GM19239 (cell line): ENCODE measurements at regions not wholly inside any gene's neighbourhood (a gene's known extent, or its start where the extent isn't known, plus 50 kb on each side); places are given as distances from the start of the nearest gene placed in this dataset.
"Not testable (repeated sequence)": the region's sequence is repeated elsewhere in the genome, so short reads cannot be mapped to it uniquely, and the experiment has no call there.

Experiments used
- DNase-seq: peaks from one replicate; pipeline ENCODE4 v3.0.0; 2011; ENCODE audit warnings: low spot score; ENCODE audit not compliant: insufficient read length
- FAIRE-seq: peaks from 2 replicates; lab custom pipeline; 2011; peaks lifted over from hg19 to GRCh38; lab: Jason Lieb, UNC

DNA sequence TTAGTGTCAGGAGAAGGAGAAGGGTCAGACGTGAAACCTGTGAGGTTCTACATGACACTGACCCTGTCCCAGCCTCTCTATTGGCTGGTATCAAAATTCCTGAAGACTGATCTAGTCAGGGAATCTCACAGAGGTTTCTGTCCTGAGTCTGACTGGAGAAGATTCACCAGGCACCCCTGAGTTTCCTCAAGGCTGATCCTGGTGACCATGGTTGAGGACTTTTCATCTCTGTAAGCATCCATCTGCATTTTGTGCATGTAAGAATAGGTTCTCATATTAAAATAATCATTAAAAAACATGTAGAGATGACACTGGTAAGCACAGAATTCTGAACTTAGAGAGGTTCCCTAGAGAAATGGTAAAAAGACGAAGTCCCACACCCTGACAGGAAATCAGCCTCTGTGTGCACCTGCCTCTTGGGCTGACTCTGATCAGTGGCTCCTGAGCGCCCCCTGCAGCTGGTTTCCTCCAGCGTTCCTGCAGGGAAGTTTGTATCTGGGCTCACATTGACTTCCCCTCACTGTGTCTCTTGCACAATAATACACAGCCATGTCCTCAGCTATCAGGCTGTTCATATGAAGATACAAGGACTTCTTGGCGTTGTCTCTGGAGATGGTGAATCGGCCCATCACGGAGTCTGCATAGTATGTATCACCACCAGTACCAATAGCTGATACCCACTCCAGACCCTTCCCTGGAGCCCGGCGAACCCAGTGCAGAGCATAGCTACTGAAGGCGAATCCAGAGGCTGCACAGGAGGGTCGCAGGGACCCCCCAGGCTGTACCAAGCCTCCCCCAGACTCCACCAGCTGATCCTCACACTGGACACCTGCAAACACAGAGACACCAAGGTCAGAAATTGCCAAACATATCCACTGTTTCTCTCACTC lies 991.9 kb downstream of the TMEM121 start:
- peak; percentile 76 for FAIRE-seq
- DNase-seq: no peak

GRCh38 chr14:106522118-106522517 lies 995.7 kb downstream of the TMEM121 start:
- not testable (repeated sequence) for FAIRE-seq, DNase-seq

- FAIRE-seq: no peak
Measured at GRCh38 chr14:106522990-106523389, 996.6 kb downstream of the TMEM121 start.

GRCh38 chr14:106528717-106529116 lies 1002.3 kb downstream of the TMEM121 start:
- DNase-seq (no peak), FAIRE-seq (no peak)

More at GRCh38 chr14:106522990-106523389, 996.6 kb downstream of the TMEM121 start:
- no peak for DNase-seq

DNA sequence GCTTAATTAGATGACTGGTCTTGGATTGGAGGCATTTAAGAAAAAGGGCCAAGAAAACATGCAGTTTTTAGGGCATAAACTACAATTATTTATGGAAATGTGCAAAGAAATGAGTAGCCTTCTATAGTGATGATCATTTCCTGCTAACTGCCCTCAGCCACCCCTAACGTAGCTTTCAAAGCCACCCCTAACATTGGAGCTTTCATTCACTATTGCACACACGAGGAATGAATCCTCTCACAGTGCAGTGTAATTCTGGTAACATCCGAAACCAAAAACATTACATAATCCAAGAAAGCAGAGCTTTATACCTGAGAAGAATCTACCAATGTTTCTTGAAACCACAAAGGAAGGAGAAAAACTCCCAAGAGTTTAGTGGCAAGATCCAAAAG lies 1003.6 kb downstream of the TMEM121 start:
- DNase-seq (no peak), FAIRE-seq (no peak)

GRCh38 chr14:106530423-106531107 lies 1004.2 kb downstream of the TMEM121 start:
- peak; percentile 64 for FAIRE-seq

GRCh38 chr14:106537597-106537996 lies 1011.2 kb downstream of the TMEM121 start:
- FAIRE-seq, DNase-seq: not testable (repeated sequence)

More at GRCh38 chr14:106530423-106531107, 1004.2 kb downstream of the TMEM121 start:
- DNase-seq: no peak

DNA sequence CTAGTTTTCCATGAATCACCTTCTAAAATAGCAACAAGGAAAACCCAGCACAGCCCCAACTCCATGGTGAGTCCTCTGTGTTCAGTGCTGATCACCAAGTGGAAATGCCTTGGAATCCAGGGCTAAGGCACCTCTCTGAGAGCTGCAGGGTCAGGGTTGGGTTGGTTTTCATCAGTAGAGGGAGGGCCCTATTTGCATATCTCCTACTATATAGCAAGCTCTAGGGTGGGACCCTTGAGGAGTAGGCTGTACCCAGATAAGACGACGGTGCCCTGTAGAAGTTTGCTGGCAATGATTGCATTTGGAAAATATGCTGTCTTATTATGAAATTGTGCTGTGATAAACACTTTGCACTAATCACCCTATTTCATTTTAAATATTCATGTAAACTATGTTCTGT lies 1011.8 kb downstream of the TMEM121 start:
- FAIRE-seq (no peak), DNase-seq (no peak)

- DNase-seq (no peak), FAIRE-seq (no peak)
Measured at GRCh38 chr14:106547735-106548434, 1021.5 kb downstream of the TMEM121 start.

DNA sequence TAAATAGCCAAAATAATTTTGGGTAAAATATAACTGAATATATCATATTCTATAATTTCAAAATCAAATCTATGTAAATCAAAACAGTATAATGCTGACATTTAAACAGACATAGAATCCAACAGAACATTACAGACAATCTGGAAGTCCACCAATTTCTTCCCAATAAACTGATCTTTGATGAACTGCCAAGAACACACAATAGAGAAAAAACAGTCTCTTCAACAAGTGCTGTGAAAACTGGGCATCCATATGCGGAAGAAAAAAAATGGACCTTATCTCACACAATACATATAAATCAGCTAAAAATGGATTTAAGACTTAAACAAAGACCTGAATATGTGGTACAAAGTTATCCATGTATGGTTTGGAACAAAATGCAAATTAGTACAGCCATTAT lies 1022.7 kb downstream of the TMEM121 start:
- FAIRE-seq: no peak
- no peak for DNase-seq

GRCh38 chr14:106551265-106551664 lies 1024.9 kb downstream of the TMEM121 start:
- DNase-seq: no peak

DNA sequence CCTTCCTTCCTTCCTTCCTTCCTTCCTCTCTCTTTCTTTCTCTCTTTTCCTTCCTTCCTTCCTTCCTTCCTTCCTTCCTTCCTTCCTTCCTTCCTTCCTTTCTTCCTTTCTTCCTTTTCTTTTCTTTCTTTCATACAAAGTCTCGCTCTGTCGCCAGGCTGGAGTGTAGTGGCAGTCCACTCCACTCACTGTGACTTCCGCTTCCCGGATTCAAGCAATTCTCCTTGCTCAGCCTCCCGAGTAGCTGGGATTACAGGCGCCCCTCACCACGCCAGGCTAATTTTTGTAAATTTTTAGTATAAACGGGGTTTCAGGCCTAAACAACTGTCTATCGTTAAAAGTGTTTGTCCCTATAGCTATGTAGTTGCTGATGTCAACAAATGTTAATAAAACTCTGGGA lies 1029.8 kb downstream of the TMEM121 start:
- not testable (repeated sequence) for DNase-seq, FAIRE-seq

More at GRCh38 chr14:106551265-106551664, 1024.9 kb downstream of the TMEM121 start:
- FAIRE-seq: no peak

DNA sequence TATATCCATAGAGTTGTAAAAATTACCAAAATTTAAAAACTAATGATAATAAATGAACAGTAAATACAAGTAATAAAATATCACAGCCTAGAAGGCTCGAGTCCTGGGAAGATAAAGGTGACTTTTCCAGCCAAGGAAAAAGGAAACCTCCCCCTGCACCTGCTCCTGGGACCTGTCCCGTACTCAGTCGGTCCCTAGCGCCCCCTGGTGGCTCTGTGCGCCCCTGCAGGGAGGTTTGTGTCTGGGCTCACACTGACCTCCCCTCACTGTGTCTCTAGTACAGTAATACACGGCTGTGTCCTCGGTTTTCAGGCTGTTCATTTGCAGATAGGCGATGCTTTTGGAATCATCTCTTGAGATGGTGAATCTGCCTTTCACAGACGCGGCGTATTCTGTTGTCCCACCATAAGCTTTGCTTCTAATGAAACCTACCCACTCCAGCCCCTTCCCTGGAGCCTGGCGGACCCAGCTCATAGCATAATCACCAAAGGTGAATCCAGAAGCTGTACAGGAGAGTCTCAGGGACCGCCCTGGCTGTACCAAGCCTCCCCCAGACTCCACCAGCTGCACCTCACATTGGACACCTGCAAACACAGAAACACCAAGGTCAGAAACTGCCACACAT lies 1030.4 kb downstream of the TMEM121 start:
- peak; percentile 88 for FAIRE-seq

GRCh38 chr14:106562451-106562850 lies 1036.1 kb downstream of the TMEM121 start:
- FAIRE-seq: no peak

More for the DNA sequence above, 1030.4 kb downstream of the TMEM121 start:
- peak; percentile 24 for DNase-seq

DNA sequence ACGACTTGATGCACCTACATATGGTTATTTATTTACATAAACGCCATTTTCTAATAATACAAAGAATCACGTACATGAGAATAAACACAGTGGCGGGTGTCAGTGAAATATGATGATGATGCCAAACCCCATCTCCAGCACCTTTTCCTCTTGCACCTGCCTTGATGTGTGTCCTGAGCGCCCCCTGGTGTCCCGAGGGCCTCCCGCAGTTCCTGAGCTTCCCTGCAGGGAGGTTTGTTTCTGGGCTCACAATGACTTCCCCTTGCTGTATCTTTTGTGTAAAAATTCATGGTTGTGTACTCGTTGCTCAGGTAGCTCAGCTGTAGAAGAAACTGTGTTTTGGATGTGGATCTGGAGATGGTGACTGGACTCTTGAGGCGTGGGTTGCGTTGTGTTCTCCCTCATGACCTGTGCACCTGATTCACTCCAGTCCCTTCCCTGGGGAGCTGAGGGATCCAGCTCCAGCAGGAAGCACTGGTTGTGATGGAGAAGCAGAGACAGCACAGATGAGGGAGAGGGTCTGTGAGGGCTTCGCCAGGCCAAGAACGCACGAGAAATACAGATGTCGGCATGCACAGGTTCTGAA lies 1037.8 kb downstream of the TMEM121 start:
- DNase-seq (peak; percentile 18), FAIRE-seq (peak; percentile 59)

More at GRCh38 chr14:106562451-106562850, 1036.1 kb downstream of the TMEM121 start:
- DNase-seq: no peak

DNA sequence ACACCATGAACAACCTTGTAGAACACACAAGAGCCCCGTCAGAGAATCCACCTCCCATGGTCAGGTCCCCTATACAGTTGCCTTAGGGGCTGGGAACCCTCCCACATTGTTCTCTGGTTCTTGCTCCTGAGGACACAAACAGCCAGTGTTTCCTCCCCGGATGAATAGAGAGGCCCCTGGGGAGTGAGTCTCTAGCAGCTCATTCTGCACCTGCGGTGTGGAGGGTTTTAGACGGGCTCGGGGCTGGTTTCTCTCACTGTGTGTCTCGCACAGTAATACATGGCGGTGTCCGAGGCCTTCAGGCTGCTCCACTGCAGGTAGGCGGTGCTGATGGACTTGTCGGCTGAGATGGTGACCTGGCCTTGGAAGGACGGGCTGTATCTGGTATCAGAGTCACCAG lies 1052.1 kb downstream of the TMEM121 start:
- peak; percentile 57 for FAIRE-seq
- no peak for DNase-seq

GRCh38 chr14:106579084-106579483 lies 1052.7 kb downstream of the TMEM121 start:
- no peak for DNase-seq
- FAIRE-seq: no peak

- no peak for DNase-seq
- FAIRE-seq: no peak
Measured at GRCh38 chr14:106585692-106586091, 1059.3 kb downstream of the TMEM121 start.

- FAIRE-seq (peak; percentile 68), DNase-seq (peak; percentile 27)
Measured at GRCh38 chr14:106586098-106586704, 1059.8 kb downstream of the TMEM121 start.
